ENCODE measurements at regions not wholly inside any gene's neighbourhood (a gene's known extent, or its start where the extent isn't known, plus 50 kb on each side); places are given as distances from the start of the nearest gene placed in this dataset.
"Not testable (repeated sequence)": the region's sequence is repeated elsewhere in the genome, so short reads cannot be mapped to it uniquely, and the experiment has no call there.

DNA sequence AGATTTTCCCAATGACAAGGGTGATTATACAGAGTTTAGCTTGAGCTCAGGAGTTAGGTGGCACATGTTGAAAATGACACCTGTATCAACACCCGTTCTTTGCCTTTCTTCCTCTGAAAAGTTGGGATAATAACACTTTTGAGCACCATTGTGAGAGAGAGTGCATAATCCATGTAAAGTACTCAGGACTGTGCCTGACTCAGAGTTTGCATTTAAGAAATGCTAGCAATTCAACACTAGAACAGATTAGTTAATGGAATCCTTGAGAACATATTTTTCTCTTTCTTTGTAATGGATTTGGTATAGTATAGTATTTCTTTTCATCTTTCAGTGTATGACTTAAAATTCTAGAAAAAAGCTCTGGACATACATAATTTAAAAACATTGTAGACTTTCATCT is 449.2 kb downstream of the GJA1 start:
- no peak for DNase-seq

DNA sequence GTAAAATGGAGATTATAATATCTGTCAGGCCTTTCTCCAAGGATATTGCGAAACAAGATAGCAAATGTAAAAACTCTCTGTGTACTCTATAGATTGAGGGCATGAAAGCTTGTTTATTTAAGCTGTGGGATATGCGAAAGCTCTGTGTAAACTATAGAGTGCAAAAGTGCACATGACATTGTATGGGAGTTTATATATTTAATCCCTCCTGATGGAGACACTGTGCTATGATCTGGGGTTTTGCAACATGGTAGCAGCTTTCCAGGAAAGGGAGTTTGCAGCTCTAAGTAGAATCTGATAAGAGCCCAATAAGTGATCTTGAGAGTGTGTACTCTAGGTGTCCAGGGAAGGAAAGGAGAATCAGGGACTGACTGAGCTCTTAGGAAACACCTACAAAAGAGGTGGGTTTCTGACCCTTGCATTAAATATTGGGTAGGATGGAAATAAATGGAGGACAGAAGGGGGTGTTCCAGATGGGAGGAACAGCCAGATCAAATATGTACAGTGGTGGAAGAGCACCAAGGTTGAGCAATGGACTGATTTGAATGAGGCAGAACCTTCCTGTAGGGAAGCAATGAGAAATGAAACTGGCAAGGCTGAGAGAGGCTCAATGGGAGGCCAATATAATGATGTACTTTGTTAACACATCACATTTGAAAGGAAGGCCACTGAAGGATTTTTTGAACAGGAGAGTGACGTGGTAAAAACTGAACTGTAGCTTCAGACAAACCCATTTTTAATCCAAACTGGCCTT is 450.1 kb downstream of the GJA1 start:
- no peak for DNase-seq

DNA sequence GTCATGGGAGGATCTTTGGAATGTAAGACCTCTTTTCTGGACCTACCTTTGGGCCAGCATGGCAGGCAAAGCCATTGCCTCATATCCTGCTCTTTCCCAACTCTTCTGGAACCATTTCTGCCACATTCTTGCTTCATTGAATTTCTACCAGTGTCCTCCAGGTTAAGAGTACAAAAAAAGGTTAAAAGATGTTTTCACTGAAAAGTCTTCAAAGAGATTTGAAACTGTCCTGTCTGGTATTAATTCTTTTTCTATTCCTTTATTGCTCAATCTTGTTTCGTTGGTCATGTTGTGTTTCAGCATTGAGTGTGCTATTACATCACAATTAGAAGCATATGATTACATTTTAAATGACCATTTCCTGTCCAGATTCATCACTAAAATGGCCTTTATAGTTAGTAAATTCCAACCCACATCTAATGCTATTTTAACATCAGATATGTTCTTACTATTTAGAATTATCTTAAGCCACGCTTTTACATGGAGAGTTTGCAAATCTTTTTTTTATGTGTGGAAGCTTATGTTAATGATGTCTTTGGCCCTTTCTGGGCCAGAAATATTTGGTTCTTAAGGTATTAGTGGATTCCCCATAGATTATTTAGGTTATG is 450.9 kb downstream of the GJA1 start:
- DNase-seq = no peak

DNA sequence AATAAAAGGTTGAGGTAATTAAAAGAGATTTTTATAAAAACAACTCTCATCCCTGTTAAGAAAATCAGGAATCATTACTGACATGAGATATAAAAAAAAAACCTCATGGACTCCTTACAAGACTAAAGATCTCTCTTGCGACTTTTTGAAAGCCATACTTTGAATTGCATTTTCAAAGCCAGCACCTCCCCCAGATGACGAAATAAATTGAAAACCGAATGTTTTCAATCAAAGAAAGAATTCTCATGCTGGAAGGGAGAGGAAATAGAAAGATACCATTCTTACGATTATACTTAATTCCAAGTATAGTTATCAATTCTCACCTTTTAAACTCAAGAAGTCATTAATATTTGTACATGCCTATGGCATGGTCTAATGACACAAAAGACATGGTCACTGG is 452.3 kb downstream of the GJA1 start:
- no peak for DNase-seq

DNA sequence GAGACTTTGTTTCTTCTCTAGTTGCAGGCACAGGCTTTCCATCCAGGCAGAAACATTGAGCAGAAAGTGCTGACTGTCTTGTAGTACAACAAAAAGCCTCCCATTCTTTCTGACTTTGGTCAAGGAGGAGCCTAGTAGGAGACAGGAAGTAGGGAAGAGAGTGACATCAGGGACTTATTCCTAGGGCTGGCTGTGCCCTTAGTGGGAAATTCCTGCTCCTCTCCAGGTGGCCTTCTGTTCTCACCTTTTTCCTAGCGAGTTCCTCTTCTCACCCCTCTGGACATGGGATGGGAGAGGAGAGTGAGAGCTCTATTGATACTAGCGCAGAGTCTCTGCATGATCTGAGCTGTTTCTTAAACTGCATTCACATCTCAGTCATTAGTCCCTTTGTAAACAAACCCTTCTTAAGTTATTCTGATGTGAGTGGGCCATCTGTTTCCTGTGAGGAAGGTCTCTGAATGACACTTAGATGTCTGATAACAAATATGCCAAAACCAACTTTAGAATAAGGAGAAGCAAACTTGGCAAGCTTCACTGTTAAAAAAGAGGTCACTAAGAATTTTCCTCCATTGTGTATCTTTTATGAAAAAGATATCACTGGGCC is 455.0 kb downstream of the GJA1 start:
- no peak for DNase-seq

DNA sequence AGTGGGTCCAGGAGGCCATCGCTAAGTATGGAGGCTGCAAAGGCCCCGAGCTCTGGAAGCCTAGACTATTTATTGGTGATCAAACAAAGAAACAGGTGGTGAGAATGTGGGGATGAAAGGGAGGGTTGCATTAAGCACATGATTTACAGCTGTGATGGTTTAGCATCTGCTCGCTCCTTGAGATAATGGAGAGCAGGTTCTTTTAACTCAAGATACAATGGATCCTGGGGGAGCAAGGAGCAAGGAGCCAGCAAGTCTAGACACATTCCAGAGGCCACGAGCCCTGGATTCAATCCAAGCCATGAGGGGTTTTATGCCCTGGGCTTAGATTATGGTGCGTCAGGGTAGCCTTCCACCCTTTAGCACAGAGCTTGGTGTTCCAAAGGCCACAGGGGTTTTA is 460.3 kb downstream of the GJA1 start:
- DNase-seq = not testable (repeated sequence)

DNA sequence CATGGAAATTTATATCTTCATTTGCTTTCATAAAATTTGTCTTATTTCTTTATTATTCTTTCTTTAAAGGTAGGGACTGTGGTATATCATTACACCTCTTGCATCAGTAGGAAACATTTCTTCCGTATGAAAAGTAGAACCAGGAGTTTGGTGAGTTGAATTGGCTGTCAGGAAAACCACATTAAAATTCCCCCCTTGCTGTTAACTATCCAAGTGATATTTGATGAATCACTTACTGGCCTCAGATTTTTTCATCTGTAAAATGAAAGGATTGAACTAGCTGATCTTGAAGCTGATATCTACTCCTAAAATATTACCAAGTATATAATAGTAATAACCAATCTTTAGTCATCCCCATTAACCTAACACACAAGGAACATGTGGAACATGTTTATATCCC is 460.9 kb downstream of the GJA1 start:
- DNase-seq = no peak

DNA sequence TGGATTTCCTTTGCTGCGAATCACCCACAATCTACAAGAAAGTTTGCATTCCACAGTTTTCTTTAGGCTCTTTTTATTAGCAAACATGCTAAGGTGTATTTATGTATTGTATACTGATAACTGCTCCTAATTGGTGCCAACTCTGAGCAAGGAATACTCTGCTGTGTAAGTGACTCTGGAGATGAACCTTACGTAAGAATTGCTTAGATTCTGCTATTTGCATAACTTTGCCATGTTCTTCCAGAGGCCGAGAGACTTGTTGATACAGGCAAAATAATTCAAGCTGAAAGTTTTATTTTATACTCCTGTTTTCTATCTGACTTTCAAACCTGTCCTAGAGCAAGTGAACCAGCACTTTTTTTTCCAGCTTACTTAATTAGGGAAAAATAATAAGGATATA is 461.3 kb downstream of the GJA1 start:
- no peak for DNase-seq

DNA sequence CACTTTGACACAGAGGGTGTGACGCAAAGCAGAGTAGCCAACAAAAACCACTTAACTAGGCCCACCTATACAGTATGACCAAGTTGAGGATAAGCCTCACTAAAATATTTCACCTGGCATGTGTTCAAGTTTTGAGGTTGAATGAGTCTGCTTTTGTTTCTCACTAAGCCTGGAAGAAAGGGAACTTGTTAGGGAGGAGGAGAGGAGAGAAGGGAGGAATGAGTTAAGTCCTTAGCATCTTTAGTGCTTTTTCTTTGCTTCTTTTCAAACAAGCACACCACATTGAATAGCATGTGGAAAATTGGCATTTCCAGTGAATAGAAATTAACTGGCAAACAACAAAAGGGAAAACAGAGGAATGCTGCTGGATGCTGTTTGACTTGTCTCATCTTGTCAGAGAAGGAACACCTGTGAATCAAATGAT is 461.9 kb downstream of the GJA1 start:
- no peak for DNase-seq

DNA sequence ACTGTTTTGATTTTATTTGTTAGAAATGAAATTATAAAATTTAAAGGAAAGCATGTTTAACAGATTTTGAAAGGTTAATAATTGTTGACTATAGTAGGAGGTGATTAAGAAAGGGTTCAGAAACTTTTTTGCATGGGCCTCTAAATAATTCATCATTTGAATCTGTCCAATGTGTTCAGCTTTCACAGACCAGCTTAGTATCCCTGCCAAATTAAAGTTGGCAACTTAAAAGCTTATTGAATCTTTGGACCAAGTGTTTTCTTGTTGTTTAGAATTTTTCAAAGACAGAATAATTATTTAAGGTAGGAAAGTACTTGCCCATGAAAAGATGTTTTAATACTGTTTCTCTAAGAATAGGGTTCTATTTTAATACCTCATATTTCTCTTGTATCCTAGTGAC is 466.0 kb downstream of the GJA1 start:
- no peak for DNase-seq

DNA sequence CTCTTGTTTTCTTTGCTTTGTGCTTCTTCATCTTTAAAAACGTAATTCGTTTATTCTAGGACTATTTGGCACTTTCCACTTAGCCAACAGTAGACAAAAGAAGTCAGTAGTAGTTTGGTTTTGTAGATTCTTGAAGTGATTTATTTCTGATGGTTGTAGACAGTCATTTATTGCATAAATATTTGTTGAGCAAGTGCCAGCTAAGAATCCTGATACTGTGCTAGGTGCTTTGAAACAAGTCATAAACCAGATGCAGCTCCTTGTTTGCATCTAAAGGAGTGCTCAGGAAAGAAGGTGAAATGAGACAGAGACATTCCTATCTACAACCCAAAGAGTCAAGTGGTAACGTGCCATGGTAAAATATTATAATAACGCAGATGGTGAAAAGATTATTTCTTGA is 469.1 kb downstream of the GJA1 start:
- no peak for DNase-seq

DNA sequence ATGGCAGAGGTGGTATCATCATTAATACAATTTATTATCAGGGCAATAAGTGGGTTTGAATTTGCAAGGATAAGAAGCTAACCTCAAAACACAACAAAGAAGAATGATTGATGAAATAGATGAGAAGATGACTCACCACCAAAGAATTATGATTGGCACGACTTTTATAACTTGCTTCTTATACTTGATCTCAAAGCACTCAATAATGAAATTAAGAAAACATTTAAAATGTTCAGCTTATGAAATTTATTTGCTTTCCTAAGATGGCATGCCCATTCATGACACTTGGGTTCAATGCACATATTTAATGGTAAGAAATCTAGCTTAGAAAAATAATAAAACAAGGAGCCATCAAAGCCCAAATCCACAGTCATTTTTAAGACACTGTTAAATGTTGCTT is 477.5 kb downstream of the GJA1 start:
- no peak for DNase-seq

DNA sequence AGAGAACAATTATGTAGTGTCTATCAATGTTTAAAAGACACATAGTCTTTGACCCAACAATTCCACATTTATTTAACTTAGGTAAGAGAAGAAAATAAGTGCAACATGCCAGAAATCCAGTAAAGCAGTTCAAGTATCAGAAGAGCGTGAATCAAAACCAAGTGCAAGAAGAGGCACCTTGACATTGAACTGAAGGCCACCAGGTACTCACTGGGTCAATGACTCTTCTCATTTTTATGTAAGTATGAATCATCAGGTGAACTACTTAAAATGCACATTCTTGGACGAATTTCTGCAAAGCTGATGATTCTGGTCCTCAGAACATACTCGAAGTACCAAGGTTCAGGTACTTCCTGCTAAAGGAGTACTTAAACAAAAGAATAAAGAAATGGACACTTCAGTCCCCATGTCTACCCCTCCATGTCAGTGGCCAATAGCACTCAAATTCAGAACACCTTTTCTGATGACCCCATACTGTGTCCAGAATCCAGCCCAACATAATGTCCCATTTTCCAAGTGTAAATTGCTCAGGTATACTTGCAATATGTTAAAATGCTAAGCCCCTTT is 481.9 kb downstream of the GJA1 start:
- no peak for DNase-seq

DNA sequence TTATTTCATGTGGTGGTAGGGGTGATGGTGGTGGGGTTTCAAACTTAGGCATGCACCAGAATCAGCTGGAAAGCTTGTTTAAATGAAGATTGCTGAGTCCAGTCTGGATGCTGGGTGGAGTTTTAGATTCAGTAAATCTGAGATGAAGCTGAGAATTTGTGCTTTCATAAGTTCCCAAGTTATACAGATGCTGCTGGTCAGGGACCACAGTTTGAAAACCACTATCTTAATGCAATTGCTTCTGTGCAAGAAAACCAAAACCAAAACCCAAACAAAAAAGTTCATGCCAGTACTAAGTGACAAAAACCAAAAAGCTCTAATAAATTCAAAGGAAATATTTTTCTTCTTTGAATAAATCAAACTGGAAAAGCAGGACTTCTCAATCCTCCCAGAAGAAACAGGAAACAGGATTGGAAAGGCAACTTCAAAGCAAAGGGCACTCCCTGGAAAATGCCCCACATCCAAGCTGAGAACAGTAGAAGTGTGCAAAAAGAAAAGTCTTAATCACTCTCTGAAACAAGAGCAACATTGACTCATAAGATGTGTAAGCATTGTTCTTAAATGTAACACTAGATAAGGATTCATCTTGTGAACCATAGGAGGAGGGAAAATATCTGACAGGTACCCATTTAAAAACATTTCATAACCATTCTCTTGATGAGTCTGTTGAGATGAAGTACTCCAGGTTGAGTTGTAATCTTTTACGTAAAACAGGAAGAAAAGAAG is 481.5 kb upstream of the HSF2 start:
- DNase-seq = no peak

DNA sequence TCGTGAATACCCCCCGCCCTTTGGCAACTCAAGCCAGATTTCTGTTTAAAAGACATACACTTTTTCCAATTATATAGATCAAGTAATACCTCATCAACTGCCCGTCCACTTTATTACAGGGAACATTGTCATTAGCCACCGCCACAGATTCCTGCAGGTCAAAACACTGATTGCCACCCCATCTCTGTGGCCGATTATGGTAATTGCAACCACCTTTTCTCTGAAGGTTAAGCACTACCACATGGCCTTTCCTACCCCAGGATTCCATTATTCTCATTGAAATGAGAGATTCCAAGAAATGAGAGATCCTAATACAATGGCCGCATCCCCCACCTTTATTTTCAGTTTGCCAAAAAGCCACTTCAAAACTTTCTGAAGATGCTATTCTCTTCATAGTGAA is 478.8 kb upstream of the HSF2 start:
- DNase-seq = no peak

DNA sequence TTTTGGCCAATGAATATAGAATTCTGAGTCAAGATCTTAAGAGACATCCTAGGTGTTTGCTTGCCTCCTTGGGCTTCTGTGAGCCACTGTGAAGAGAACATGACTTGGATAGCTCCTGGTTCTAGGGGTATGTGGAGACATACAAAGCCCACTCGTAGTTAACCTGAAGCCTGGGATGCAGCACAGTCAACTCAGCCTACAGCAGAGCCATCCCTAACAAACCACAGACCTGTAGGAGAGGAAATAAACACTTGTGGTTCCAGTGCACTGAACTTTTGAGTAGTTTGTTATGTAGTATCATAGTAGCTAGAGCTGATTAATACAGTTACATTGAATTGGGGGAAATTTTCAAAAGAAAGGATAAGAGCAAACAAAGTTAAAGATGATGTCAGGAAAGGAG is 474.4 kb upstream of the HSF2 start:
- DNase-seq = no peak

DNA sequence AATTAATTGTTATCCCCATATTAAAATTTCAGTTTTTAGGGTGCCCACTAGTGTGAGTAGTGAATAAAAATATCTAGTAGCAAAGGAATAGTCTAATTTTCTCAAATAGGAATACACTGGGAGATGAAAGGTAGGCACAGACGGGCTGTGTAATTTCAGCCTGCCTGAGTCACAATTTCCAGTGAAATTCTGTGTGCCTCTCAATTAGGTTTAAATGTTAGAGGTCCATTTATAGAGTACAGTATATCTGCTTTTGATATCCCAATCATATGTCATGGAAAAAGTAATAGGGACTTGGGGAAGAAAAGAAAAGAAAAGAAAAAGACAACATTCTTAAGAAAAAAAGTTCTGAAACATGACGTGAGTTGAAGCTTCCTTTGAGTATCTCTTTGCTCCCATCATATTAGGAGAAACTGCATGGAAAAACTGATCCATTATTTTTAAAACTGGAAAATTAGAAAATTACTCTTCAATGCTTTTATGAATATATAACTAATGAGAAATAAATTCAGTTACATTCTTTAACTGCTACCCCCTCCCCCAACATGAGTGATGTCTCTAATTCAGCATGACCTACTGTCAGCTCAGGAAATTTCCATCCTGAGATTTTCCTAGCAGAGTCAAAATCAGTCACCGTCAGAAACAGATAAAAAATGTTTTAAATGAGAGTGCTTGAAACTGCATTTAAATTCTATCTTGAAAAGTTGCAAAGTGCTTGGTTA is 473.8 kb upstream of the HSF2 start:
- DNase-seq = no peak

DNA sequence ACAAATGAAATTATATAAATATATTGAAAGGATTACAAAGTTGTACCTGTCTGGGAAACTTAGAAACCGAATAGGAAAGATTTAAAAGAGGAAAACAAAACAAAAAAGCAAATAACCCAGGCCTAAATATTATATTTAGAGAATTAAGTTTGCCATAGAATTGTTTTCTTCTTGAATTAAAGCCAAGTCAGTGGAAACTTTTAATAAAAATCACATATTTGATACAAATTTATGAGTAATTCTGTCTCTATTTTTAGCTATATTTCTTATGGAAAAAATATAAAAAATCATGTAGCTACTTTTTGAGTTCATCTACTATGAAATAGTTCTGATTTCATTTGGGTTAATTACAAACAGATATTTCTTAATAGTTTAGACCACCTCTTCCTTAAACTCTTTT is 470.2 kb upstream of the HSF2 start:
- no peak for DNase-seq

DNA sequence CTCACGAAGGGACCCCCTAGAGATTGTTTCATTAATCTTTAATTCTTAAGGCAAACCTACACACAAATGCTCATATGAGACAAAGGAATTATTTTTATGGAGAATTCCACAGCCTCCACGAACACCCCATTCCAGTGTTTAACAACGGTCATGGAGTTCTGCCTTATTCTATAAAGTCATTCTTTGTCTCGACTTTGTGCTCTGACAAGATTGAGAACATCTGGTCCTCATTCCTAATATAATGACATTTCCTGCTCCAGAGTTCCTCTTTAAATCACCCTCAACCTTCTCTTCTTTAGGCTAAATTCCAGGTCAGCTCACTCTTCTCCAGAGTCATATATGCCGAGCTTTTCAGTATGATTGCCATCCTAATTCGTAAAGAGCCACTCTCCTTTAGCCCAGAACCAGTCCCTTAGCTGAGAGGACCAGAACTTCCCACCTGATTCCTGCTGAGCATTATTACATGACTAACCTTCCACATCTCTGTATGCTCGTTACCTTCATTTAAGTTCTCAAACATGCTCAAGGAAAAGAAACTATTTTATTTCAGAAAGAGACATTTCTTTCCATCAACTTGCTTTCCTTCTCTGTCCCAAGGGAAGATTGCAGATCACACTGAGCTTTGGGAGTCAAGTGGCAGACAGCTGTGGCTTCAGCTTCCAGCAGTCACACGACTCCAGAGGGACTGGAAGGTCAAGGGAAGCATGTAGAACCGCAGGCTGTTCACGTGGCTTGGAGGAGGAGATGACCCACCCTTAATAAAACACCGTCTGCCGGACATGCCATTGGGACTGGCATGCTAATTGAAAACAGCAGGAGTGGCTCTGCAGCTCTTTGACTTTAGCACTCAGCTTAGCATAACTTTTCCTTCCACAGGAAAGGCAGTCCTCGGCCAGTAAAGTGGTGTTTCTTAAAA is 467.1 kb upstream of the HSF2 start:
- DNase-seq = no peak

DNA sequence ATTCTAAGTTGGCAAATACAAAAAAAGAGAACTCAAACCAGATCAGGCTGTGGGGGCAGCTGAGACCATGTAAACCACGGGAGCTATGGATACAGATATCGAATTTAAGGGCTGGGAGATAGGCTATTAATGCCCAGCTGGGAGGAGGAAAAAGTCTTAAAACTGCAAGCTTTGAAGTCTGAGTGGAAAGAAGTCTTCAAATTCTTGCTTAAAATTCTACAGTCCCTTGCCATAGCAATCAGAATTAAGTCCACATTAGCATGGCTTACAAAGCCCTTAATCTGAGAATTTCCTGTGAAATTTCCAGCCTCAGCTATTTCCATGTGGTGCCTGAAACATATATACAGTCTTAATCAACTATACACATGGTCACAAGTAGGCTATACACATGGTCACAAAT is 465.0 kb upstream of the HSF2 start:
- no peak for DNase-seq

DNA sequence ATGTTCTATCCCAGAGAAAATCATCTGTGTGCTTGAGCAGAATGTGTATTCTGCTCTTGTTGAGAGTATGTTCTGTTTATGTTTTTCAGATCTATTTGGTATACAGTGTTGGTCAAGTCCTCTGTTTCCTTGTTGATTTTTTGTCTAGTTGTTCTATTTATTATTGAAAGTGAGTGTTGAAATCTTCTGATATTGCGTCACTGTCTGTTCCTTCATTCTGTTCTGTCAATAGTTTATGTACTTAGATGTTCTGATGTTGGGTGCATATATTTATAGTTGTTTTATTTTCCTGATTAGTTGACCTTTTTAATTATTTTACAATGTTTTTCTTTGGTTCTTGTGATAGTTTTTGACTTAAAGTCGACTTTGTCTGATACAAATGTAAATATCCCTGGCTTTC is 458.7 kb upstream of the HSF2 start:
- no peak for DNase-seq

DNA sequence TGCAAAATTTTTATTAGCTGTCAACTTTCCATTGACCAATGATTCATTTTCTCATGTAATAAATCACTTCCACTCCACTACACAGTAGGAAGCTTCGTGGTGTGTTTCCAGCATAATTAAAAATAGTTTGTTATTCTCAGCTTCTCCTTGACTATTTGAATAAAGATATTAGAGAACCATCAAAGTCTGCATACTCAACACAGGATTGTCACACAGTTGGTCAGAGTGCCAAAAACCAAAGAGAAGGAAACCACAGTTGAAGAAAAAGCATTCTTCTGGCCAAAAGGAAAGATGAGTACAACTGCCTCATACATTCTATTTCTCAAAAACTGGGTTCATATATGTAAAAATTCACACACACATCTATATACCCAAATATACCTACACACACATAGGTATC is 455.1 kb upstream of the HSF2 start:
- DNase-seq = no peak
